HCT116 (cell line): ENCODE measurements at regions not wholly inside any gene's neighbourhood (a gene's known extent, or its start where the extent isn't known, plus 50 kb on each side); places are given as distances from the start of the nearest gene placed in this dataset.

Experiments
- ATAC-seq: fragments of 200-7000 bp; cut with Tn5 transposase; 2 replicates; pipeline ENCODE4 v1.9.1; 2020; ENCODE audit warnings: mild to moderate bottlenecking, moderate library complexity
- BruUV-seq: library from RNA; stranded (reverse); fragments of 400-500 nt; replicated peaks from 2 replicates; lab custom pipeline; 2021; lab: Mats Ljungman, UMichigan
- CTCF ChIA-PET: fragments of 300-600 bp; sonication (Branson Sonifier 250); formaldehyde crosslinking; loops from one replicate; lab custom pipeline; 2021; ENCODE audit warnings: antibody characterized with exemption; lab: Charles Lee
- POLR2A ChIA-PET: fragments of 300-600, 350-600 bp; sonication (Branson Sonifier 250); formaldehyde crosslinking; loops from one replicate; lab custom pipeline; 2021; ENCODE audit warnings: antibody characterized with exemption; lab: Charles Lee
- RAD21 ChIA-PET, 2 experiments: fragments of 300-600 bp; sonication (Branson Sonifier 250); formaldehyde crosslinking; loops; one replicate each; lab custom pipeline; 2023; ENCODE audit warnings: low total read pairs in 2 of 2; ENCODE audit not compliant: uncharacterized antibody in 2 of 2, unreplicated experiment in 2 of 2, low non-redundant PET in 1 of 2; lab: Charles Lee
- DNase-seq: peaks from one replicate; pipeline ENCODE4 v3.0.0-alpha.2; 2010; ENCODE audit warnings: low read depth, low spot score
- H2AFZ ChIP-seq: fragments of 200-600 bp; shearing (Covaris generic), sonication (generic); 2 replicates; pipeline ENCODE4 v1.6.1; 2017; ENCODE audit warnings: low read depth, mixed run types, mixed read lengths, antibody characterized with exemption, low read length; ENCODE audit not compliant: poor library complexity, severe bottlenecking
- H3K27ac ChIP-seq: 2 replicates; pipeline ENCODE4 v1.5.1; 2012; ENCODE audit warnings: low read depth, low read length
- H3K27me3 ChIP-seq: fragments of 200-600 bp; sonication (generic); 2 replicates; pipeline ENCODE4 v1.6.1; 2016; ENCODE audit warnings: mixed run types, low read length, mixed read lengths; ENCODE audit not compliant: insufficient read depth
- H3K36me3 ChIP-seq, 2 experiments: fragments of 200-500 bp in 1 of 2; fragments of 200-600 bp in 1 of 2; sonication (Bioruptor generic) in 1 of 2; sonication (generic) in 1 of 2; 2 replicates each; pipeline versions ENCODE4 v1.5.1 to v1.6.1; 2014 to 2016; ENCODE audit warnings: low read length in 2 of 2, inconsistent platforms in 1 of 2, mixed read lengths in 1 of 2, mixed run types in 1 of 2; ENCODE audit not compliant: insufficient read depth in 2 of 2, control insufficient read depth in 1 of 2
- H3K4me1 ChIP-seq, 2 experiments: fragments of 200-600 bp in 1 of 2; sonication (generic) in 1 of 2; 2 replicates each; pipeline versions ENCODE4 v1.5.1 to v1.6.1; 2012 to 2017; ENCODE audit warnings: low read length in 2 of 2, inconsistent platforms in 1 of 2, mild to moderate bottlenecking in 1 of 2, mixed read lengths in 1 of 2, mixed run types in 1 of 2, moderate library complexity in 1 of 2; ENCODE audit not compliant: insufficient read depth in 2 of 2, control insufficient read depth in 1 of 2
- H3K4me2 ChIP-seq: fragments of 200-600 bp; sonication (generic); 2 replicates; pipeline ENCODE4 v1.6.1; 2017; ENCODE audit warnings: mixed run types, low read length, mixed read lengths
- H3K4me3 ChIP-seq, 2 experiments: fragments of 200-600 bp in 1 of 2; sonication (generic) in 1 of 2; replicated peaks in 1 of 2; 2 replicates each; pipeline ENCODE4 v1.5.1; 2011 to 2016; ENCODE audit warnings: low read length in 2 of 2, control low read depth in 1 of 2, low read depth in 1 of 2, mild to moderate bottlenecking in 1 of 2, mixed read lengths in 1 of 2, mixed run types in 1 of 2
- H3K79me2 ChIP-seq: fragments of 200-600 bp; sonication (generic); 2 replicates; pipeline ENCODE4 v1.6.1; 2017; ENCODE audit warnings: mild to moderate bottlenecking, mixed run types, low read length, moderate library complexity, mixed read lengths; ENCODE audit not compliant: insufficient read depth
- H3K9ac ChIP-seq: fragments of 200-600 bp; sonication (generic); 2 replicates; pipeline ENCODE4 v1.6.1; 2016; ENCODE audit warnings: low read length, mixed read lengths
- H3K9me2 ChIP-seq: fragments of 200-600 bp; sonication (generic), shearing (Covaris generic); 2 replicates; pipeline ENCODE4 v1.6.1; 2017; ENCODE audit warnings: mixed run types, mild to moderate bottlenecking, moderate library complexity; ENCODE audit not compliant: insufficient read depth
- H3K9me3 ChIP-seq, 2 experiments: fragments of 200-500 bp in 1 of 2; fragments of 200-600 bp in 1 of 2; sonication (Bioruptor generic) in 1 of 2; sonication (generic) in 1 of 2; 2 replicates each; pipeline ENCODE4 v1.6.1; 2014 to 2017; ENCODE audit warnings: low read length in 2 of 2, mixed read lengths in 2 of 2, inconsistent platforms in 1 of 2, low read depth in 1 of 2, mild to moderate bottlenecking in 1 of 2, mixed run types in 1 of 2, moderate library complexity in 1 of 2; ENCODE audit not compliant: control insufficient read depth in 1 of 2, insufficient read depth in 1 of 2
- H4K20me1 ChIP-seq: fragments of 200-600 bp; sonication (generic), shearing (Covaris generic); 2 replicates; pipeline ENCODE4 v1.6.1; 2017; ENCODE audit warnings: mixed run types, mild to moderate bottlenecking, moderate library complexity; ENCODE audit not compliant: insufficient read depth
- CBX3 ChIP-seq: IDR thresholded peaks from 2 replicates; pipeline ENCODE4 v1.6.1; 2012; ENCODE audit warnings: low read depth
- EZH2 ChIP-seq: fragments of 200-600 bp; sonication (generic); IDR thresholded peaks from 2 replicates; pipeline ENCODE4 v1.6.1; 2017; ENCODE audit warnings: antibody characterized with exemption, mixed run types
- FOSL1 ChIP-seq: IDR thresholded peaks from 2 replicates; pipeline ENCODE4 v1.6.1; 2012; ENCODE audit warnings: low read depth
- POLR2AphosphoS5 ChIP-seq: IDR thresholded peaks from 2 replicates; pipeline ENCODE4 v1.6.1; 2011; ENCODE audit warnings: mild to moderate bottlenecking, low read depth, low read length, moderate library complexity
- SIN3A ChIP-seq: IDR thresholded peaks from 2 replicates; pipeline ENCODE4 v1.6.1; 2012; ENCODE audit warnings: low read depth
- SP1 ChIP-seq: IDR thresholded peaks from 2 replicates; pipeline ENCODE4 v1.6.1; 2012; ENCODE audit warnings: low read depth
- SRF ChIP-seq: IDR thresholded peaks from 2 replicates; pipeline ENCODE4 v1.6.1; 2012; ENCODE audit warnings: low read depth
- TCF7L2 ChIP-seq: IDR thresholded peaks from 2 replicates; pipeline ENCODE4 v1.7.0; 2011; ENCODE audit warnings: borderline replicate concordance, inconsistent platforms; ENCODE audit not compliant: insufficient read depth, insufficient read length; ENCODE audit errors: extremely low read depth
- YY1 ChIP-seq: IDR thresholded peaks from 2 replicates; pipeline ENCODE4 v1.6.1; 2011; ENCODE audit warnings: low read length, low read depth, moderate library complexity, mild to moderate bottlenecking; ENCODE audit not compliant: insufficient replicate concordance; ENCODE audit errors: extremely low read depth
- ZFX ChIP-seq: fragments of 450-650 bp; IDR thresholded peaks from 2 replicates; pipeline ENCODE4 v1.6.1; 2017
- ZNF274 ChIP-seq: fragments of 200-500 bp; sonication (Bioruptor generic); IDR thresholded peaks from 2 replicates; pipeline ENCODE4 v1.6.1; 2014; ENCODE audit warnings: mild to moderate bottlenecking, low read depth, low read length, inconsistent platforms
- intact Hi-C: fragments of 100-400 bp; cut with micrococcal nuclease; formaldehyde crosslinking; loops from 2 replicates; pipeline ENCODE4 v1.10.0; 2022
- TF ChIP-seq, protein P1 (sequence below): IDR thresholded peaks from 2 replicates; pipeline ENCODE4 v1.6.1; 2012
- TF ChIP-seq, protein P2 (sequence below), 3 experiments: fragments of 200-600 bp in 1 of 3; sonication (generic) in 1 of 3; IDR thresholded peaks in 2 of 3; conservative IDR thresholded peaks in 1 of 3; 2 replicates each; pipeline ENCODE4 v1.5.1; 2012 to 2017; ENCODE audit warnings: low read depth in 2 of 3, low read length in 2 of 3, antibody characterized with exemption in 1 of 3, borderline replicate concordance in 1 of 3, control low read depth in 1 of 3, mild to moderate bottlenecking in 1 of 3, mixed read lengths in 1 of 3, mixed run types in 1 of 3, moderate library complexity in 1 of 3; ENCODE audit not compliant: insufficient read depth in 1 of 3
- TF ChIP-seq, protein P3 (sequence below): IDR thresholded peaks from 2 replicates; pipeline ENCODE4 v1.6.1; 2011; ENCODE audit warnings: mild to moderate bottlenecking, low read length, moderate library complexity; ENCODE audit not compliant: insufficient replicate concordance; ENCODE audit errors: extremely low read depth

DNA sequence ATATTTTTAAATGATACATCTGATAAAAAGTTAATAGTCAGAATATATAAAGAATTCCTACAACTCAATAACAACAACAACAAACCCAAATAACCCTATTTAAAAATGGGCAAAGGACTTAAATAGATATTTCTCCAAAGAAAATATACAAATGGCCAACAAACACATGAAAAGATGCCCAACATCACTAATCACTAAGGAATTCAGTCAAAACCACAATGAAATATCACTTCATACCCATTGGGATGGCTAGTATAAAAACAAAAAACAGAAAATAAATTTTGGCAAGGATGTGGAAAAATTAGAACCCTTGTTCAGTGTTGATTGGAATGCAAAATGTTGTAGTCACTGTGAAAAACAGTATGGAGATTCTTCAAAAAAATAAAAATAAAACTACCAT, 184.8 kb upstream of the RAB4A start:
- Histone ChIP-seq H3K4me3 (no peak overlapping the region), H3K27ac (no peak overlapping the region), H3K4me1 (no peaks in the 10 kb centered on the region), H2AFZ (no peak overlapping the region), H3K9me2 (no peaks in the 10 kb centered on the region), H3K27me3 (no peaks in the 10 kb centered on the region), H3K79me2 (no peaks in the 10 kb centered on the region), H3K36me3 (no peaks in the 10 kb centered on the region), H3K4me2 (no peak overlapping the region), H3K9me3 (peaks cover 0 to 9% of the 10 kb centered on the region in 2 experiments; a peak in 1 of 4 replicates)
- intact Hi-C loops = no loop called here
- CTCF ChIA-PET = no interaction called here
- no peak for DNase-seq
- RAD21 ChIA-PET = no interaction called here
- no peak for ATAC-seq
- no peak for TF ChIP-seq SIN3A
- TF ChIP-seq FOSL1 = no peak
- no peak for TF ChIP-seq ZNF274
- TF ChIP-seq, protein P1, sequence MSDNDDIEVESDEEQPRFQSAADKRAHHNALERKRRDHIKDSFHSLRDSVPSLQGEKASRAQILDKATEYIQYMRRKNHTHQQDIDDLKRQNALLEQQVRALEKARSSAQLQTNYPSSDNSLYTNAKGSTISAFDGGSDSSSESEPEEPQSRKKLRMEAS = no peak
- TF ChIP-seq, protein P2, sequence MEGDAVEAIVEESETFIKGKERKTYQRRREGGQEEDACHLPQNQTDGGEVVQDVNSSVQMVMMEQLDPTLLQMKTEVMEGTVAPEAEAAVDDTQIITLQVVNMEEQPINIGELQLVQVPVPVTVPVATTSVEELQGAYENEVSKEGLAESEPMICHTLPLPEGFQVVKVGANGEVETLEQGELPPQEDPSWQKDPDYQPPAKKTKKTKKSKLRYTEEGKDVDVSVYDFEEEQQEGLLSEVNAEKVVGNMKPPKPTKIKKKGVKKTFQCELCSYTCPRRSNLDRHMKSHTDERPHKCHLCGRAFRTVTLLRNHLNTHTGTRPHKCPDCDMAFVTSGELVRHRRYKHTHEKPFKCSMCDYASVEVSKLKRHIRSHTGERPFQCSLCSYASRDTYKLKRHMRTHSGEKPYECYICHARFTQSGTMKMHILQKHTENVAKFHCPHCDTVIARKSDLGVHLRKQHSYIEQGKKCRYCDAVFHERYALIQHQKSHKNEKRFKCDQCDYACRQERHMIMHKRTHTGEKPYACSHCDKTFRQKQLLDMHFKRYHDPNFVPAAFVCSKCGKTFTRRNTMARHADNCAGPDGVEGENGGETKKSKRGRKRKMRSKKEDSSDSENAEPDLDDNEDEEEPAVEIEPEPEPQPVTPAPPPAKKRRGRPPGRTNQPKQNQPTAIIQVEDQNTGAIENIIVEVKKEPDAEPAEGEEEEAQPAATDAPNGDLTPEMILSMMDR (IDR thresholded peaks at IDR 0.05 in 2 of 3, conservative IDR thresholded peaks at IDR 0.05 in 1 of 3; ENCODE audit: borderline replicate concordance in 1 of 3, insufficient read depth in 1 of 3, low read depth in 2 of 3, low read length in 2 of 3) = no peak
- TF ChIP-seq SRF = no peak
- no peak for TF ChIP-seq EZH2
- no peak for TF ChIP-seq POLR2AphosphoS5
- TF ChIP-seq TCF7L2 = no peak
- no peak for TF ChIP-seq CBX3
- TF ChIP-seq ZFX = no peak
- TF ChIP-seq, protein P3, sequence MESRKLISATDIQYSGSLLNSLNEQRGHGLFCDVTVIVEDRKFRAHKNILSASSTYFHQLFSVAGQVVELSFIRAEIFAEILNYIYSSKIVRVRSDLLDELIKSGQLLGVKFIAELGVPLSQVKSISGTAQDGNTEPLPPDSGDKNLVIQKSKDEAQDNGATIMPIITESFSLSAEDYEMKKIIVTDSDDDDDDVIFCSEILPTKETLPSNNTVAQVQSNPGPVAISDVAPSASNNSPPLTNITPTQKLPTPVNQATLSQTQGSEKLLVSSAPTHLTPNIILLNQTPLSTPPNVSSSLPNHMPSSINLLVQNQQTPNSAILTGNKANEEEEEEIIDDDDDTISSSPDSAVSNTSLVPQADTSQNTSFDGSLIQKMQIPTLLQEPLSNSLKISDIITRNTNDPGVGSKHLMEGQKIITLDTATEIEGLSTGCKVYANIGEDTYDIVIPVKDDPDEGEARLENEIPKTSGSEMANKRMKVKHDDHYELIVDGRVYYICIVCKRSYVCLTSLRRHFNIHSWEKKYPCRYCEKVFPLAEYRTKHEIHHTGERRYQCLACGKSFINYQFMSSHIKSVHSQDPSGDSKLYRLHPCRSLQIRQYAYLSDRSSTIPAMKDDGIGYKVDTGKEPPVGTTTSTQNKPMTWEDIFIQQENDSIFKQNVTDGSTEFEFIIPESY = no peak
- no peak for TF ChIP-seq SP1
- no peak for TF ChIP-seq YY1
- TF ChIP-seq, all 23 proteins: peak for 0
- H4K20me1 ChIP-seq = no peaks in the 10 kb centered on the region
- POLR2A ChIA-PET = no interaction called here
- no peak overlapping the region for H3K9ac ChIP-seq
- no TSS peak for BruUV-seq
